GM19043 (cell line): ENCODE measurements at regions not wholly inside any gene's neighbourhood (a gene's known extent, or its start where the extent isn't known, plus 50 kb on each side); places are given as distances from the start of the nearest gene placed in this dataset.

Source experiments
- ATAC-seq: cut with Tn5 transposase; IDR thresholded peaks from one replicate; pipeline ENCODE4 v1.9.1; 2021; ENCODE audit warnings: low read depth; ENCODE audit not compliant: unreplicated experiment

- no peak for ATAC-seq
Measured at GRCh38 chr5:129821477-129822131, 73.7 kb downstream of the MINAR2 start.

GRCh38 chr5:129830288-129830687 lies 74.0 kb upstream of the CHSY3 start:
- ATAC-seq: no peak

DNA sequence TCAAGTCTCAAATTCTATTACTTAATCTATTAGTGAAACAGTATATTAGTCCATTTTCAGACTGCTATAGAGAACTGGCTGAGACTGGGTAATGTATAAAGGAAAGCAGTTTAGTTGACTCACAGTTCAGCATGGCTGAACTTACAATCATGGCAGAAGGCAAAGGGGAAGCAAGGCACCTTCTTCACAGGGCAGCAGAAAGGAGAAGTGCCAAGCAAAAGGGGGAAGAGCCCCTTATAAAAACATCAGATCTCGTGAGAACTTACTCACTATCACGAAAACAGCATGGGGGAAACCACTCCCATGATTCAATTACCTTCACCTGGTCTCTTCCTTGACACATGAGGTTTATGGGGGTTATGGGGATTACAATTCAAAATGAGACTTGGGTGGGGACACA lies 67.9 kb upstream of the CHSY3 start:
- no peak for ATAC-seq

DNA sequence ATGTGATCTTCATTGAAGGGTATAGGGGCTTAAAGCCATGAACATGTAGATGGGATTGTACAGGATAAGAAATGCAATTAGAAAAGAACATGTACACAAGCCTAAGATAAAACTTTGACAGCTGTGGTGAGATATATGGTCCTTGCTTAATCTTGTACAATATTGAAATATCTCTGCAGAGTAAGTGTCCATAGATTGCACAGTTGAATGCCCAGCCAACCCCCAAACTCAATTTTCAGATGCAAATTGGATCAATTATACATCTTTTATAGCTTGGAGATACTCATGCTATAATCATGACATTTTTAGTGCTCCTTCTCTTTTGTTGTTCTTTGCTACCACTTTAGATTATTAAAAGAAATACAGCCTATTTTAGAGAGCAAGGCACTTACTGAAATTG lies 59.5 kb upstream of the CHSY3 start:
- no peak for ATAC-seq

DNA sequence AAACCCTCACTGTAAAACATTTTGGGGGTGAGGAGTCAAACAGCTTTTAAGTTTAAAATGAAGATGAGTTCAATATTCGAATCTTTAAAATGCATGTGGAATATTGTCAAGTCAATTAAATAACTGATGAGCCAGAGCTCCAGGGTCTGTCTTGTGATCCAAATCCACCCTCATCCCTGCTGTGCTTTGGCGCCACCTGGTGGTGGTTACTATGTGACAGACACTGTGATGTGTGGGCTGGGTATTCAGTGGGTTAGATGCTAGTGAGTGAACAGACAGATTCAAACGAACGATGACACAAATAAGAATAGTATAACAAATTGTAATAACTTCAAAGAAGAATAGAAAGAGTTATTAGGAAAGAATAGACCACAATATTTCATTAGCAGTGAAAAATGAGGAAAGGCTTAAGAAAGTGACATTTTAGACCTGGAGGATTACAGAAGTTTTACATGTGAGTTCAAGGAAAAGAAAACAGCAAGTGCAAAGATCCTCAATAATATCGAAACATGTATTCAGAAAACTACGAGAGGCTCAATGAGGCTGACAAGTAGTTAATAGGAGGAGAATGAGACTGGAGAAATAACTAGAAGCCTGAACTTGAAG lies 51.4 kb upstream of the CHSY3 start:
- peak; percentile 97 for ATAC-seq

DNA sequence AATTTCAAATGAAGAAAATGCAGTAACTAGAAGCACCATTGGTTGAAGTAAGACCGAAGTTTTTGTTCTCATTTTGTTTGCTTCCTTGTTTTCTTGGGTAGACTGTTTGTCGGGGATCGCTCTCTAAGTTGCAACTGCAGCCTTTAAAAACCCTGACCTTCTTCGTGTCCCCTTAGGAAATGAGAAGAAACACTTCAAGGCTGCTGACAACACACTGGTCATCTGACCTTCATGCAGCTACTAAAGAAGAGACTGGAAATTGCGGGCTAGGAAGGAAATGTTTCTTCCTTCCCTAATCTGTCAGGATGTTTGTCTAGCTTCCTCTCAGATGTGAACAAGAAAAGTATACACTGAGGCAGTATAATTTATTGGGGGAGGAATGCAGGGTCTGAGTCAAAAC lies 50.7 kb upstream of the CHSY3 start:
- ATAC-seq: no peak
